Loucy (cell line): ENCODE measurements at regions not wholly inside any gene's neighbourhood (a gene's known extent, or its start where the extent isn't known, plus 50 kb on each side); places are given as distances from the start of the nearest gene placed in this dataset.

Experiments
- EZH2phosphoT487 ChIP-seq: fragments of 200-600 bp; IDR thresholded peaks from 2 replicates; pipeline ENCODE4 v1.6.1; 2018; ENCODE audit warnings: antibody characterized with exemption, mild to moderate bottlenecking, moderate library complexity, borderline replicate concordance
- TF ChIP-seq, protein P1 (sequence below): fragments of 200-600 bp; sonication (generic); conservative IDR thresholded peaks from 2 replicates; pipeline ENCODE4 v1.5.1; 2014; ENCODE audit warnings: mild to moderate bottlenecking, antibody characterized with exemption, low read length

DNA sequence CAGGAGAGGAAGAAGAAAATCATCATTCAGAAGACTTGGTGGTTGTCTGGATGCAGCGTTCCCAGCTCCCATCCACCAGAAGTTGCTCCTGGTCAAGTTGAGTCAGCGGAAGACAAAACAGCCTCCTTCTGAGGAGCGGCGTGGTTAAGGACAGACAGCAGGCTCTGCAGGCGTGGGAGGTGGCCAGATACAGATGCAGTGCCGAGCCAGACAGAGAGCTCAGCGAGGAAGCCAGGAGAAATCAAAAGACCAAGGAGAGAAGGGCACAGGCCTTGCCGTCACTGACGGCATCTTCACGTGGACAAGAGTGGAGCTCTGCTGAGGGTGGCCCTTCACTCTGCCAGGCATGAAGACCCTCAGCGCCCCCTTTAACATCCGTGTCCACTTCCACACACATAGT lies 158.5 kb downstream of the THBS2 start:
- TF ChIP-seq, protein P1, sequence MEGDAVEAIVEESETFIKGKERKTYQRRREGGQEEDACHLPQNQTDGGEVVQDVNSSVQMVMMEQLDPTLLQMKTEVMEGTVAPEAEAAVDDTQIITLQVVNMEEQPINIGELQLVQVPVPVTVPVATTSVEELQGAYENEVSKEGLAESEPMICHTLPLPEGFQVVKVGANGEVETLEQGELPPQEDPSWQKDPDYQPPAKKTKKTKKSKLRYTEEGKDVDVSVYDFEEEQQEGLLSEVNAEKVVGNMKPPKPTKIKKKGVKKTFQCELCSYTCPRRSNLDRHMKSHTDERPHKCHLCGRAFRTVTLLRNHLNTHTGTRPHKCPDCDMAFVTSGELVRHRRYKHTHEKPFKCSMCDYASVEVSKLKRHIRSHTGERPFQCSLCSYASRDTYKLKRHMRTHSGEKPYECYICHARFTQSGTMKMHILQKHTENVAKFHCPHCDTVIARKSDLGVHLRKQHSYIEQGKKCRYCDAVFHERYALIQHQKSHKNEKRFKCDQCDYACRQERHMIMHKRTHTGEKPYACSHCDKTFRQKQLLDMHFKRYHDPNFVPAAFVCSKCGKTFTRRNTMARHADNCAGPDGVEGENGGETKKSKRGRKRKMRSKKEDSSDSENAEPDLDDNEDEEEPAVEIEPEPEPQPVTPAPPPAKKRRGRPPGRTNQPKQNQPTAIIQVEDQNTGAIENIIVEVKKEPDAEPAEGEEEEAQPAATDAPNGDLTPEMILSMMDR, result no peak
- TF ChIP-seq EZH2phosphoT487, result no peak
